GM18951 (cell line): ENCODE measurements at regions not wholly inside any gene's neighbourhood (a gene's known extent, or its start where the extent isn't known, plus 50 kb on each side); places are given as distances from the start of the nearest gene placed in this dataset.

Source experiments
- POLR2A ChIP-seq: IDR thresholded peaks from 4 replicates; pipeline ENCODE4 v1.6.1; 2011; ENCODE audit warnings: mild to moderate bottlenecking; ENCODE audit not compliant: insufficient read length, insufficient read depth; ENCODE audit errors: extremely low read depth
- in situ Hi-C: fragments of 300-500 bp; cut with MboI; formaldehyde crosslinking; loops from one replicate; pipeline ENCODE4 v1.12.0; 2022; ENCODE audit warnings: low sequenced_read_pairs, mixed read lengths, inconsistent platforms; ENCODE audit not compliant: unreplicated experiment

GRCh38 chr6:163728442-163729126, 314.1 kb downstream of the QKI start:
- TF ChIP-seq POLR2A: no peak
- in situ Hi-C loops: no loop called here

GRCh38 chr6:163726037-163726695, 311.6 kb downstream of the QKI start:
- in situ Hi-C loops: no loop called here
- no peak for TF ChIP-seq POLR2A

GRCh38 chr6:163725008-163725941, 310.8 kb downstream of the QKI start:
- in situ Hi-C loops: no loop called here
- TF ChIP-seq POLR2A: no peak

- in situ Hi-C loops: no loop called here
- no peak for TF ChIP-seq POLR2A
Measured at GRCh38 chr6:163724196-163724595, 309.7 kb downstream of the QKI start.

DNA sequence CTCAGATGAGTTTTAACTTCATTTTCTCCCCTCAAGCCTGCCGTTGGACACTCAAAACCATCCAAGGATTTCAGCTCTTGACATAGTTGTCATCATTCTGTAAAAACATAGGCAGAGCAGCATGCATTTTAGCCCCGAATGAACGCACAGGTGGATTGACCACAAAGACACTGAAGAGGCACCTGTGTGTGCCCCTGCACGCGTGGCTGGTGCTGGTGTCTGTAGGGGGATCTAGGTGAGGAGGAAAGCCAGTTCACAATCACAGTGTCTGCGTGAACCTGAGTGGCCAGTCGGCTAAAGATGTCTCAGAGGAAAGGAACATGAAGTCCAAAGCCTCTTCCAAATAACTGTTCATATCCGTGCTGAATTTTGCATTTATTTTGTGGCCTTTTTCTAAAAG, 309.2 kb downstream of the QKI start:
- in situ Hi-C loops: no loop called here

GRCh38 chr6:163721922-163722692, 307.6 kb downstream of the QKI start:
- TF ChIP-seq POLR2A: no peak
- in situ Hi-C loops: no loop called here

More for the DNA sequence above, 309.2 kb downstream of the QKI start:
- no peak for TF ChIP-seq POLR2A

DNA sequence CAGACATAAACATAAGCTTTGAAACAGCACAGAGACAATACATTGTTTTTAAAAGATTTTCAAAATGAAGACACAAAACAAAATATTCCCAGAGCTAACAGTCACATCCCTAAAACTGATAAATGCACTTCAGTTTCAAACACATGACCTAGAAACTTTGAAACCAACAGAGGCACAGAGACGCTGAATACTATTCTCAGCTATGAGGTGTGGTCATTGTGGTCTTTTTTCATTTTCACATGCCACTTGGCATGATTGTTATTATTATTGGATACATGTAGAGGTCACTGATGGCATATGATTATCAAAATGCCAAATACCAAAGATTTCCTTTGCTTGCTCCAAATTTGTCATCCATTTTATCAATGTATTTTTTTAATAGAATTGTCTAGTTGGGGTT, 306.9 kb downstream of the QKI start:
- no peak for TF ChIP-seq POLR2A
- in situ Hi-C loops: no loop called here

DNA sequence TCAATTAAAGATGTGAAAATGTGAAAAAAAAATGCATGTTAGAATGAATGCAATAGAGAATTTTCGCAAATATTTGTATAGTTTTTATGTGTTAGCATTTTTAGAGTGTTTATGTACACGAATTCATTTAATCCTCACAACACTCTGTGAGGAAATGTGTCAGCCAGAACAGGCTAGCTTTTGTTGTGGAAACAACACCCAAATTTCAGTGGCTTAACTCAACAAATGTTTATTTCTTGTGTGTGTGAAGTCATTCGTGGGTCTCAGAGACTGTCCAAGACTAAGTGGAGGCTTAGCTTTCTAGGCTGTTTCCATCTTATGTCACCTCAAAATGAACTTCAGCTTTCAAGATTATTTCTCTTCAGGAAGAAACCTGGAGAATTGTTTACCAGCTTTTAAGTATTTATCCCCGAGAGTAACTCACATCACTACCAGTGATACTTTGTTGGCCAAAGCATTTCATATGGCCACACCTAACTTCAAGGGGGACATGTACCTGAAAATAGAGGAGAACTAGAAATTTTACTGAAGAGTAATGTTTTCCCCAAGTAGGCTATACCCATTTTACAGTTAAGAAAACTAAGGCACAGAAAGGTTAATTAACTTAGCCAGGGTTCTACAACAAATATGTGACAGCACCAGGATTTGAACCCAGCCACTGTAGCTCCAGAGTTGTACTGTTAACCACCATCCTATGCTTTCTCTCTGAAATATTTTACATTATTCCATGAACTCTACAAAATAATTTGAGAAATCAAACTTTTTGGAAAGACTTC, 306.1 kb downstream of the QKI start:
- no peak for TF ChIP-seq POLR2A
- in situ Hi-C loops: no loop called here

GRCh38 chr6:163720005-163720404, 305.5 kb downstream of the QKI start:
- in situ Hi-C loops: no loop called here

DNA sequence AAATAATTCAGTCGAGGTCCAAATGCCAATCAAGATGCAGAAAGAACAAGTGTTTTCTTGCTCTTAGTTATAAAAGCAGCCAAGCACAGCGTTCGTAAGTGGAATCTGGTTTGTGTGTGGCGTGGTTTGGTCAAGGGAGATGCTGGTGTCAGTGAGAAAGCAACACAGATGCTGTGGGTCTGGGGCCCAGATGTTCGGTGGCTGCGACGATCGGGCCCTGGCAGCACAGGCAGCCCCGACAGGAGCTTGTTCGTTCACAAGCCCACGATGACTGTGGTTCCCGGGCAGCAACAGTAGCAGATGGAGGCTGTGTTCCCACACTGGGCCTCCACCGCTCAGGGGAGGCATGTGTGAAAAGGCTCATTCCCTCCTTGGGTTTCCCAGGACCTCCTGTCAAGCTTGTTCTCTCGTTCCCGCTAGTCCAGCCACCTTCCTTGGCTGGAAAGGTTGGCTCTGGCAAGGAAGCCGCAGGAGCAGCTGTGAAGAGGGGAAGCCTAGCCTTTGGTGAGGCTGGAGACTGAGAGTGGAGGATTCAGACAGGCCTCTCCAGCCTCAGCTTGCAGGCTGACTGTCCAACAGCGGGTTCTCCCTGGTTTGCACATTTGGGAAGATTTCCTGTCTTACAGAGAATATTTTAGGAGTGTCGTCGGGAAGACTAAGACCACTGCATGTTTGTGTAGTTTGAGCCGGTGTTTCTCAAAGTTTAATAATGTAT, 304.7 kb downstream of the QKI start:
- no peak for TF ChIP-seq POLR2A
- in situ Hi-C loops: no loop called here

More at GRCh38 chr6:163720005-163720404, 305.5 kb downstream of the QKI start:
- no peak for TF ChIP-seq POLR2A

GRCh38 chr6:163718537-163718936, 304.0 kb downstream of the QKI start:
- in situ Hi-C loops: no loop called here
- TF ChIP-seq POLR2A: no peak
